K562 (cell line): ENCODE measurements at regions not wholly inside any gene's neighbourhood (a gene's known extent, or its start where the extent isn't known, plus 50 kb on each side); places are given as distances from the start of the nearest gene placed in this dataset.

ENCODE experiments used
- ATAC-seq: fragments of 200-7000 bp; cut with Tn5 transposase; 3 replicates; pipeline ENCODE4 v1.9.1; 2020; ENCODE audit warnings: moderate library complexity
- BruUV-seq: library from RNA; stranded (reverse); fragments of 400-500 nt; replicated peaks from 2 replicates; lab custom pipeline; 2021; lab: Mats Ljungman, UMichigan
- CTCF ChIA-PET: fragments of 300-600 bp; formaldehyde crosslinking; extraction: SDS; loops from one replicate; lab custom pipeline; 2021; ENCODE audit warnings: low intra/inter-chr PET ratio; lab: Yijun Ruan, JAX
- POLR2A ChIA-PET: fragments of 300-600, 350-650 bp; sonication (Branson Sonifier 250); formaldehyde crosslinking; extraction: SDS; loops from one replicate; lab custom pipeline; 2021; ENCODE audit warnings: antibody characterized with exemption, inconsistent platforms; lab: Yijun Ruan, JAX
- DNase-seq, 4 experiments: peaks; one replicate each; pipeline versions ENCODE4 v3.0.0 to v3.0.0-alpha.2; 2011 to 2018; ENCODE audit warnings: low spot score in 3 of 4, mixed read lengths in 3 of 4; ENCODE audit errors: extremely low read depth in 1 of 4
- FAIRE-seq: peaks from 2 replicates; lab custom pipeline; 2011; peaks lifted over from hg19 to GRCh38; lab: Jason Lieb, UNC
- H2AFZ ChIP-seq: 2 replicates; pipeline ENCODE4 v1.6.0; 2011; ENCODE audit warnings: low read depth, low read length, control low read depth, inconsistent platforms
- H3K27ac ChIP-seq: fragments of 200-600 bp; 3 replicates; pipeline ENCODE4 v1.8.0; 2011; ENCODE audit warnings: low read depth, mild to moderate bottlenecking, control low read depth, inconsistent platforms, low read length, moderate library complexity, mixed read lengths; ENCODE audit errors: extremely low read depth
- H3K27me3 ChIP-seq, 2 experiments: fragments of 300-600 bp in 1 of 2; 2 replicates in 1 of 2; 3 replicates in 1 of 2; pipeline versions ENCODE4 v1.6.0 to v1.8.0; 2011; ENCODE audit warnings: inconsistent platforms in 2 of 2, low read length in 2 of 2, mild to moderate bottlenecking in 1 of 2, mixed read lengths in 1 of 2, moderate library complexity in 1 of 2; ENCODE audit not compliant: control insufficient read depth in 2 of 2, insufficient read depth in 2 of 2
- H3K36me3 ChIP-seq: fragments of 300-600 bp; 3 replicates; pipeline ENCODE4 v1.8.0; 2011; ENCODE audit warnings: mild to moderate bottlenecking, low read length, inconsistent platforms; ENCODE audit not compliant: control insufficient read depth, insufficient read depth
- H3K4me1 ChIP-seq, 2 experiments: fragments of 200-600 bp in 1 of 2; replicated peaks in 1 of 2; 2 replicates in 1 of 2; 3 replicates in 1 of 2; pipeline versions ENCODE4 v1.5.1 to v1.8.0; 2011; ENCODE audit warnings: inconsistent platforms in 2 of 2, low read length in 2 of 2, mild to moderate bottlenecking in 1 of 2, mixed read lengths in 1 of 2, moderate library complexity in 1 of 2; ENCODE audit not compliant: control insufficient read depth in 2 of 2, insufficient read depth in 2 of 2
- H3K4me2 ChIP-seq: 2 replicates; pipeline ENCODE4 v1.6.1; 2011; ENCODE audit warnings: low read length, control low read depth, inconsistent platforms, mixed read lengths; ENCODE audit not compliant: insufficient read depth
- H3K4me3 ChIP-seq: fragments of 200-600 bp; sonication (generic), shearing (Covaris generic); 2 replicates; pipeline ENCODE4 v1.5.1; 2016; ENCODE audit warnings: control low read depth, inconsistent platforms
- H3K79me2 ChIP-seq: fragments of 200-600 bp; 3 replicates; pipeline ENCODE4 v1.8.0; 2011; ENCODE audit warnings: low read length, inconsistent platforms; ENCODE audit not compliant: control insufficient read depth, insufficient read depth
- H3K9ac ChIP-seq, 2 experiments: 2 replicates each; pipeline versions ENCODE4 v1.6.0 to v1.6.1; 2011; ENCODE audit warnings: low read depth in 2 of 2, low read length in 2 of 2, control low read depth in 1 of 2, inconsistent platforms in 1 of 2, mild to moderate bottlenecking in 1 of 2, mixed read lengths in 1 of 2; ENCODE audit not compliant: insufficient read depth in 1 of 2
- H3K9me1 ChIP-seq: one replicate; pipeline ENCODE4 v1.6.0; 2011; ENCODE audit warnings: inconsistent platforms, mild to moderate bottlenecking, low read length, moderate library complexity; ENCODE audit not compliant: control insufficient read depth, insufficient read depth
- H3K9me3 ChIP-seq: replicated peaks from 2 replicates; pipeline ENCODE4 v1.5.1; 2011; ENCODE audit warnings: low read depth, low read length, inconsistent platforms; ENCODE audit not compliant: control insufficient read depth, insufficient read depth
- H4K20me1 ChIP-seq: replicated peaks from 2 replicates; pipeline ENCODE4 v1.6.1; 2011; ENCODE audit warnings: low read length, inconsistent platforms, mixed read lengths; ENCODE audit not compliant: control insufficient read depth, insufficient read depth
- ARHGAP35 ChIP-seq: fragments of 450-650 bp; IDR thresholded peaks from 2 replicates; pipeline ENCODE4 v1.6.1; 2018; ENCODE audit not compliant: partially characterized antibody
- CBX5 ChIP-seq: IDR thresholded peaks from 2 replicates; pipeline ENCODE4 v1.6.1; 2014; ENCODE audit warnings: low read depth, borderline replicate concordance
- CTCF ChIP-seq, 3 experiments: IDR thresholded peaks in 2 of 3; conservative IDR thresholded peaks in 1 of 3; 2 replicates each; pipeline ENCODE4 v1.5.1; 2011 to 2012; ENCODE audit warnings: low read length in 3 of 3, mild to moderate bottlenecking in 3 of 3, control low read depth in 2 of 3, improper control_type of control experiment in 1 of 3, inconsistent platforms in 1 of 3, low read depth in 1 of 3, mixed read lengths in 1 of 3, moderate library complexity in 1 of 3; ENCODE audit not compliant: insufficient read depth in 2 of 3
- MEF2A ChIP-seq: IDR thresholded peaks from 2 replicates; pipeline ENCODE4 v1.6.1; 2011; ENCODE audit warnings: low read depth, mild to moderate bottlenecking, low read length, moderate library complexity; ENCODE audit not compliant: control insufficient read depth
- MIER1 ChIP-seq: fragments of 450-650 bp; IDR thresholded peaks from 2 replicates; pipeline ENCODE4 v1.6.1; 2016; ENCODE audit warnings: antibody characterized with exemption, mild to moderate bottlenecking, low read depth
- ZBTB8A ChIP-seq: fragments of 450-650 bp; IDR thresholded peaks from 2 replicates; pipeline ENCODE4 v1.6.1; 2018; ENCODE audit warnings: mild to moderate bottlenecking, moderate library complexity; ENCODE audit not compliant: partially characterized antibody
- ZKSCAN3 ChIP-seq: fragments of 250-450 bp; sonication (Bioruptor Pico); IDR thresholded peaks from 2 replicates; pipeline ENCODE4 v1.4.0; 2020
- ZNF197 ChIP-seq: fragments of 200-800 bp; sonication (Bioruptor generic); IDR thresholded peaks from 2 replicates; pipeline ENCODE4 v1.6.1; 2016; ENCODE audit warnings: low read depth, missing genetic modification characterization, missing compliant biosample characterization
- ZNF408 ChIP-seq: fragments of 250-450 bp; sonication (Bioruptor Pico); IDR thresholded peaks from 2 replicates; pipeline ENCODE4 v1.4.0; 2020; ENCODE audit warnings: low read depth, mild to moderate bottlenecking, moderate library complexity
- ZNF655 ChIP-seq: fragments of 250-450 bp; sonication (Bioruptor Pico); IDR thresholded peaks from 2 replicates; pipeline ENCODE4 v1.5.0; 2021
- WGBS: fragments of 100-300 bp; shearing (Covaris generic); methylation state at CpG from one replicate; pipeline ENCODE4 v1.1.6; 2016; ENCODE audit warnings: low coverage, mixed read lengths; ENCODE audit not compliant: insufficient coverage; ENCODE audit errors: missing lambda C conversion rate; 5-methylcytosine and 5-hydroxymethylcytosine counted together
- in situ Hi-C: fragments of 300-500 bp; cut with MboI; formaldehyde crosslinking; loops from 4 replicates; pipeline ENCODE4 v1.15.0; 2018; ENCODE audit warnings: inconsistent platforms, mixed read lengths
- intact Hi-C: fragments of 100-400 bp; cut with micrococcal nuclease; formaldehyde crosslinking; loops from 2 replicates; pipeline ENCODE4 v1.14.2; 2022
- TF ChIP-seq, protein P1 (sequence below): sonication (generic); formaldehyde crosslinking; IDR thresholded peaks from 2 replicates; pipeline ENCODE4 v1.8.0; 2023; ENCODE audit warnings: mild to moderate bottlenecking, missing genetic modification reagents

DNA sequence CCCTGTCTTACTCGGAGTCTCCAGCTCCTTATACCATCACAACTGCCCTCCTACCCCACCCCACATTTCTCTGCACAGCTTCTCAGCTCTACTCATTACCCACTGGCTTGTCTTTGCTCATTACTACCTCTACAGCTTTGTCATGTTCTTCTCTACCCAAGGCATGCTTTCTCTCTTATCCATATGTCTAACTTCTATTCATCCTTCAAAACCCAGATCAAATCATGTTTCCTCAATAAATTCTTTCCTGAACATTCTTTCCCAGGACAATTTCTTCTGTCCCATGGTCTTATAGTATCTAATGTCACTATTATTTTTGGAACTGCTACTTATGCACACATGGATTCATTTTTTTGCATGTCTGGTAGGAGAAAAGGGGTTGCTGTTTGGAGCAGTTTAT lies 231.4 kb downstream of the PTEN start:
- H3K4me2 ChIP-seq: no peak overlapping the region
- no peak overlapping the region for H3K9ac ChIP-seq
- H3K9me1 ChIP-seq: no peaks in the 10 kb centered on the region
- H3K79me2 ChIP-seq: no peaks in the 10 kb centered on the region
- H4K20me1 ChIP-seq: no peaks in the 10 kb centered on the region
- DNase-seq (no peak), ATAC-seq (no peak), FAIRE-seq (no peak)
- no peaks in the 10 kb centered on the region for H3K36me3 ChIP-seq
- peaks cover 0 to 7% of the 10 kb centered on the region in 2 experiments; a peak in 2 of 5 replicates for H3K4me1 ChIP-seq
- ChIA-PET CTCF (no interaction called here), POLR2A (no interaction called here)
- 58% methylated on average over 1 of the region's 1 CpG for WGBS
- H3K4me3 ChIP-seq: no peak overlapping the region
- intact Hi-C loops: no loop called here
- H3K27me3 ChIP-seq: no peaks in the 10 kb centered on the region
- no peak overlapping the region for H3K27ac ChIP-seq
- TF ChIP-seq ZKSCAN3 (CRISPR knock-in tag): no peak
- no peak for TF ChIP-seq CBX5
- TF ChIP-seq ZBTB8A: no peak
- TF ChIP-seq MIER1: no peak
- BruUV-seq: no TSS peak
- in situ Hi-C loops: loop anchor here (25.0 kb wide), 1 partner anchor 232 kb away; the partner anchor contains the start of genes KLLN and PTEN
- no peaks in the 10 kb centered on the region for H3K9me3 ChIP-seq
- H2AFZ ChIP-seq: no peak overlapping the region

DNA sequence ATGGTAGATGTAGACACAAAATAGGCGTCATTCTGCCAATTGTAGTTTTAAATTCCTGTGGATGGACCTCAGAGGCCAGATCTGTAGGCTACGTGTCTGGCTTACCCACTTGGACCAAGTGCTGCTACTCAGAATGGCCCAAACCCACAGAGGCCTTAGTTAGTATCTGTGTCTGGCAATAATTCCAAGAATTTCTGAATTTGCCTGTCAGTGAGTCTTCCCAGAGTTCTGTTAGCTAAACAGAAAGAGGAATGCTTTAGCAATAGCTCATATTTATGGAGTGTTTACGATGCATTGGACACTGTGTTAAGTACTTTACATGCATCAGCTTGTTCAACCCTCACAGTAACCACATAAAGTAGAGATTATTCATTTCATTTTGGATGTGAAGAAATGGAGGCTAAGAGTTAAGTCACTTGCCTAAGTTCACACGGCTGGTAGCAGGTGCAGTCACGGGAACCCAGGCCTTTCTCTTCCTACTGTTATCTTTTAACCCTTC lies 231.8 kb downstream of the PTEN start:
- ATAC-seq (no peak), DNase-seq (no peak), FAIRE-seq (no peak)
- ChIA-PET CTCF (no interaction called here), POLR2A (interaction anchor here (0.7 kb wide), 1 partner anchor 234 kb away, joined by 3 read pairs; no protein-coding TSS in a partner anchor)
- no peak overlapping the region for H3K9ac ChIP-seq
- H3K4me1 ChIP-seq: peaks cover 0 to 7% of the 10 kb centered on the region in 2 experiments; a peak in 2 of 5 replicates
- no TSS peak for BruUV-seq
- no peaks in the 10 kb centered on the region for H3K27me3 ChIP-seq
- TF ChIP-seq, protein P1, sequence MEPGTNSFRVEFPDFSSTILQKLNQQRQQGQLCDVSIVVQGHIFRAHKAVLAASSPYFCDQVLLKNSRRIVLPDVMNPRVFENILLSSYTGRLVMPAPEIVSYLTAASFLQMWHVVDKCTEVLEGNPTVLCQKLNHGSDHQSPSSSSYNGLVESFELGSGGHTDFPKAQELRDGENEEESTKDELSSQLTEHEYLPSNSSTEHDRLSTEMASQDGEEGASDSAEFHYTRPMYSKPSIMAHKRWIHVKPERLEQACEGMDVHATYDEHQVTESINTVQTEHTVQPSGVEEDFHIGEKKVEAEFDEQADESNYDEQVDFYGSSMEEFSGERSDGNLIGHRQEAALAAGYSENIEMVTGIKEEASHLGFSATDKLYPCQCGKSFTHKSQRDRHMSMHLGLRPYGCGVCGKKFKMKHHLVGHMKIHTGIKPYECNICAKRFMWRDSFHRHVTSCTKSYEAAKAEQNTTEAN (CRISPR knock-in tag): no peak
- TF ChIP-seq ZNF197: no peak
- TF ChIP-seq CTCF (IDR thresholded peaks at IDR 0.05 in 2 of 3, conservative IDR thresholded peaks at IDR 0.05 in 1 of 3; ENCODE audit: insufficient read depth in 2 of 3, low read depth in 1 of 3, low read length in 3 of 3): no peak
- no peak for TF ChIP-seq ZNF655 (CRISPR knock-in tag)
- TF ChIP-seq ARHGAP35: no peak
- TF ChIP-seq ZNF408: no peak
- no peak for TF ChIP-seq MEF2A
- in situ Hi-C loops (loop anchor here (25.0 kb wide), 1 partner anchor 233 kb away; the partner anchor contains the start of genes KLLN and PTEN), intact Hi-C loops (no loop called here)
- WGBS: 8% methylated on average over 5 of the region's 5 CpGs
- no peak overlapping the region for H3K4me2 ChIP-seq
- H3K36me3 ChIP-seq: no peaks in the 10 kb centered on the region
- H3K9me1 ChIP-seq: no peaks in the 10 kb centered on the region
- H3K79me2 ChIP-seq: no peaks in the 10 kb centered on the region
- H4K20me1 ChIP-seq: no peaks in the 10 kb centered on the region
- H3K9me3 ChIP-seq: no peaks in the 10 kb centered on the region
- H2AFZ ChIP-seq: no peak overlapping the region
- no peak overlapping the region for H3K27ac ChIP-seq
- no peak overlapping the region for H3K4me3 ChIP-seq
